ENCODE measurements at regions not wholly inside any gene's neighbourhood (a gene's known extent, or its start where the extent isn't known, plus 50 kb on each side); places are given as distances from the start of the nearest gene placed in this dataset.

DNA sequence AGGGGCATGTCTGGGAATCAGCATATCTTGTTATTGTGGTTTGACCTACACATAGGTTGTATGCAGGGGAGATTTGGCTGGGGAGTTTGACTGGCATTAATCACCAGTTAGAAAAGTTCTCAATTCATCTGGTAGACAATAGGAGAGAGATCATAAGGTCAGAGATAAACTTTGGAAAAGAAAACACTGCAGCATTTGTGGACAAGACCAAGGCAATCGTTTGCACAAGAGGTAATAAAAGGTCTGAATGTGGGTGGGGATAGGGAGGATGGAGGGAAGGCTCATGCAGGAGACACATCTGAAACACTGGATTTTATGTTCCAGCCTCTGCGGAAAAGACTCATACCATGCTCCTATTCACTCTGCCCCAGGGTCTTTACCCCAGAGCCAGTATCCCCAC lies 136.9 kb downstream of the MAIP1 start:
- TF ChIP-seq, protein P1, sequence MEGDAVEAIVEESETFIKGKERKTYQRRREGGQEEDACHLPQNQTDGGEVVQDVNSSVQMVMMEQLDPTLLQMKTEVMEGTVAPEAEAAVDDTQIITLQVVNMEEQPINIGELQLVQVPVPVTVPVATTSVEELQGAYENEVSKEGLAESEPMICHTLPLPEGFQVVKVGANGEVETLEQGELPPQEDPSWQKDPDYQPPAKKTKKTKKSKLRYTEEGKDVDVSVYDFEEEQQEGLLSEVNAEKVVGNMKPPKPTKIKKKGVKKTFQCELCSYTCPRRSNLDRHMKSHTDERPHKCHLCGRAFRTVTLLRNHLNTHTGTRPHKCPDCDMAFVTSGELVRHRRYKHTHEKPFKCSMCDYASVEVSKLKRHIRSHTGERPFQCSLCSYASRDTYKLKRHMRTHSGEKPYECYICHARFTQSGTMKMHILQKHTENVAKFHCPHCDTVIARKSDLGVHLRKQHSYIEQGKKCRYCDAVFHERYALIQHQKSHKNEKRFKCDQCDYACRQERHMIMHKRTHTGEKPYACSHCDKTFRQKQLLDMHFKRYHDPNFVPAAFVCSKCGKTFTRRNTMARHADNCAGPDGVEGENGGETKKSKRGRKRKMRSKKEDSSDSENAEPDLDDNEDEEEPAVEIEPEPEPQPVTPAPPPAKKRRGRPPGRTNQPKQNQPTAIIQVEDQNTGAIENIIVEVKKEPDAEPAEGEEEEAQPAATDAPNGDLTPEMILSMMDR (conservative IDR thresholded peaks at IDR 0.05; ENCODE audit: low read depth, low read length) = no peak
- no peak for TF ChIP-seq EZH2phosphoT487 (IDR thresholded peaks at IDR 0.05; ENCODE audit: borderline replicate concordance, low read length)
- TF ChIP-seq EZH2 (IDR thresholded peaks at IDR 0.05; ENCODE audit: low read length, unreplicated experiment) = no peak
- Histone ChIP-seq H3K4me1 (ENCODE audit: insufficient read depth, low read length) (peaks cover 11% of the 10 kb centered on the region; the same call in 1 of the 2 replicates), H3K27me3 (ENCODE audit: low read length) (no peaks in the 10 kb centered on the region), H3K4me2 (ENCODE audit: low read length) (no peak overlapping the region), H3K27ac (ENCODE audit: low read length) (no peak overlapping the region), H2AFZ (ENCODE audit: low read length) (no peak overlapping the region), H3F3A (ENCODE audit: low read length, unreplicated experiment) (no peaks in the 10 kb centered on the region), H3K79me2 (ENCODE audit: low read length) (no peaks in the 10 kb centered on the region), H3K36me3 (ENCODE audit: low read depth, low read length) (no peaks in the 10 kb centered on the region), H4K20me1 (ENCODE audit: low read length) (no peaks in the 10 kb centered on the region), H3K9me3 (ENCODE audit: low read length) (no peaks in the 10 kb centered on the region), H3K9ac (ENCODE audit: low read length) (no peak overlapping the region), H3K9me2 (replicated peaks; ENCODE audit: low read length) (no peaks in the 10 kb centered on the region), H3K4me3 (ENCODE audit: low read length) (no peak overlapping the region)
- DNase-seq (no peak), ATAC-seq (no peak; the same call in 1 of the 2 replicates)
- ChIA-PET CTCF (no interaction called here), POLR2A (ENCODE audit: unreplicated experiment) (no interaction called here)
- intact Hi-C loops (cut with micrococcal nuclease) = no loop called here
- no TSS peak for BruUV-seq (replicated peaks)

DNA sequence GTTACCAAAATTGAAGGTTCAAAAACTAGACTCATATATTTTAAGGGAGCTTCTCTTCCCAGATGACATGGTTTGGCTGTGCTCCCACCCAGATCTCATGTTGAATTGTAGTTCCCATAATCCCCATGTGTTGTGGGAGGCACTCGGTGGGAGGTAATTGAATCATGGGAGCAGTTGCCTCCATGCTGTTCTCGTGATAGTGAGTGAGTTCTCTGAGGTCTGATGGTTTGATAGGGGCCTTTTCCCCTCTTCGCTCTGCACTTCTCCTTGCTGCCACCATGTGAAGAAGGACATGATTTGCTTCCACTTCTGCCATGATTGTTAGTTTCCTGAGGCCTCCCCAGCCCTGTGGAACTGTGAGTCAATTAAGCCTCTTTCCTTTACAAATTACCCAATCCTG lies 140.1 kb downstream of the MAIP1 start:
- Histone ChIP-seq H4K20me1 (ENCODE audit: low read length) (no peaks in the 10 kb centered on the region), H3K9me2 (replicated peaks; ENCODE audit: low read length) (no peaks in the 10 kb centered on the region), H3K79me2 (ENCODE audit: low read length) (no peaks in the 10 kb centered on the region), H3K4me2 (ENCODE audit: low read length) (no peak overlapping the region), H2AFZ (ENCODE audit: low read length) (no peak overlapping the region), H3K36me3 (ENCODE audit: low read depth, low read length) (no peaks in the 10 kb centered on the region), H3K27me3 (ENCODE audit: low read length) (no peaks in the 10 kb centered on the region), H3K4me1 (ENCODE audit: insufficient read depth, low read length) (peaks cover 11% of the 10 kb centered on the region; the same call in 1 of the 2 replicates), H3K27ac (ENCODE audit: low read length) (no peak overlapping the region), H3K4me3 (ENCODE audit: low read length) (no peak overlapping the region), H3F3A (ENCODE audit: low read length, unreplicated experiment) (no peaks in the 10 kb centered on the region), H3K9me3 (ENCODE audit: low read length) (no peaks in the 10 kb centered on the region), H3K9ac (ENCODE audit: low read length) (no peak overlapping the region)
- ATAC-seq (no peak), DNase-seq (no peak)
- intact Hi-C loops (cut with micrococcal nuclease) = no loop called here
- TF ChIP-seq, protein P1 (conservative IDR thresholded peaks at IDR 0.05; ENCODE audit: low read depth, low read length) = no peak
- TF ChIP-seq EZH2phosphoT487 (IDR thresholded peaks at IDR 0.05; ENCODE audit: borderline replicate concordance, low read length) (no peak), EZH2 (IDR thresholded peaks at IDR 0.05; ENCODE audit: low read length, unreplicated experiment) (no peak)
- BruUV-seq (replicated peaks) = no TSS peak
- ChIA-PET CTCF (no interaction called here), POLR2A (ENCODE audit: unreplicated experiment) (no interaction called here)

DNA sequence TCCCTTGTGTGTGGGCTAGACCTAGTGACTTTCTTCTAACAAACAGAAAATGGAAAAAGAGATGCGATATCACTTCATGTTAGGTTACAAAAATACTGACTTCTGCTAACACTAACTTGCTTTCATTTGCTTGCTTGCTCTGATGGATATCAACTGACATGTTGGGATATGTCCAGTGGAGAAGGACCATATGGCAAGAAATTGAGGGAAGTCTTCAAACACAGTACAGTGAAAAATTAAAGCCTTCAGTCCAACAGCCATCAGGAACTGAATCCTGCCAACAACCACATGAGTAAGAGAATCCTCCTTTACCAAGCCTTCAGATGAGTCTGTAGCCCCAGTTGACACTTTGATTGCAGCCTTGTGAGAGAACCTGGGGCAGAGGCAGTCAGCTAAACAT lies 143.9 kb downstream of the MAIP1 start:
- ATAC-seq (no peak), DNase-seq (no peak)
- Histone ChIP-seq H4K20me1 (ENCODE audit: low read length) (no peaks in the 10 kb centered on the region), H3K9me3 (ENCODE audit: low read length) (no peaks in the 10 kb centered on the region), H3K4me2 (ENCODE audit: low read length) (no peak overlapping the region), H3K27ac (ENCODE audit: low read length) (no peak overlapping the region), H3K9ac (ENCODE audit: low read length) (no peak overlapping the region), H3F3A (ENCODE audit: low read length, unreplicated experiment) (no peaks in the 10 kb centered on the region), H3K9me2 (replicated peaks; ENCODE audit: low read length) (no peaks in the 10 kb centered on the region), H3K79me2 (ENCODE audit: low read length) (no peaks in the 10 kb centered on the region), H3K36me3 (ENCODE audit: low read depth, low read length) (no peaks in the 10 kb centered on the region), H3K27me3 (ENCODE audit: low read length) (no peaks in the 10 kb centered on the region), H3K4me3 (ENCODE audit: low read length) (no peak overlapping the region), H2AFZ (ENCODE audit: low read length) (no peak overlapping the region), H3K4me1 (ENCODE audit: insufficient read depth, low read length) (peaks cover 2% of the 10 kb centered on the region; the same call in 1 of the 2 replicates)
- TF ChIP-seq EZH2phosphoT487 (IDR thresholded peaks at IDR 0.05; ENCODE audit: borderline replicate concordance, low read length) = no peak
- BruUV-seq (replicated peaks) = no TSS peak
- ChIA-PET CTCF (no interaction called here), POLR2A (ENCODE audit: unreplicated experiment) (no interaction called here)
- intact Hi-C loops (cut with micrococcal nuclease) = no loop called here
